Spleen (tissue), 11 donors: ENCODE measurements at regions not wholly inside any gene's neighbourhood (a gene's known extent, or its start where the extent isn't known, plus 50 kb on each side); places are given as distances from the start of the nearest gene placed in this dataset.

Experiments used
- DNase-seq: peaks from one replicate; pipeline ENCODE4 v3.0.0-alpha.2; 2020
- H3K27ac ChIP-seq, 8 donors: fragments of 200-600 bp; sonication (generic) in 7 of 8; 1 replicate in 4 of 8; 2 replicates in 4 of 8; pipeline versions ENCODE4 v1.5.0 to v1.8.0; 2016 to 2021; ENCODE audit warnings: inconsistent platforms in 4 of 8, mild to moderate bottlenecking in 4 of 8, moderate library complexity in 1 of 8
- H3K27me3 ChIP-seq, 7 donors: fragments of 200-600 bp; sonication (generic) in 6 of 7; replicated peaks in 1 of 7; 1 replicate in 4 of 7; 2 replicates in 3 of 7; pipeline versions ENCODE4 v1.5.0 to v1.8.0; 2016 to 2021; ENCODE audit warnings: inconsistent platforms in 3 of 7, mild to moderate bottlenecking in 1 of 7
- H3K36me3 ChIP-seq, 6 donors: fragments of 200-600 bp; sonication (generic) in 5 of 6; 1 replicate in 4 of 6; 2 replicates in 2 of 6; pipeline versions ENCODE4 v1.5.0 to v1.8.0; 2016 to 2021; ENCODE audit warnings: inconsistent platforms in 2 of 6
- H3K4me1 ChIP-seq, 6 donors: fragments of 200-600 bp; sonication (generic) in 5 of 6; 1 replicate in 3 of 6; 2 replicates in 3 of 6; pipeline versions ENCODE4 v1.5.0 to v1.8.0; 2016 to 2021; ENCODE audit warnings: inconsistent platforms in 3 of 6
- H3K4me3 ChIP-seq, 8 donors: fragments of 200-600 bp; sonication (generic) in 7 of 8; 1 replicate in 4 of 8; 2 replicates in 4 of 8; pipeline versions ENCODE4 v1.5.0 to v1.8.0; 2016 to 2021; ENCODE audit warnings: inconsistent platforms in 4 of 8, mild to moderate bottlenecking in 4 of 8, moderate library complexity in 2 of 8
- H3K9me3 ChIP-seq, 8 donors: fragments of 200-600 bp; sonication (generic) in 7 of 8; 1 replicate in 4 of 8; 2 replicates in 4 of 8; pipeline versions ENCODE4 v1.5.0 to v1.8.0; 2016 to 2021; ENCODE audit warnings: inconsistent platforms in 4 of 8
- POLR2A ChIP-seq, 3 donors: fragments of 450-650 bp; IDR thresholded peaks; one replicate each; pipeline ENCODE4 v1.5.1; 2017; ENCODE audit warnings: antibody characterized with exemption in 3 of 3, mild to moderate bottlenecking in 1 of 3
- POLR2AphosphoS5 ChIP-seq, 3 donors: sonication (generic); formaldehyde crosslinking; IDR thresholded peaks; one replicate each; pipeline ENCODE4 v1.5.1; 2017; ENCODE audit warnings: antibody characterized with exemption in 3 of 3
- WGBS, 5 donors: extraction: QIAGEN DNeasy Blood & Tissue Kit in 3 of 5; methylation state at CpG; one replicate each; pipeline versions ENCODE4 v1.1.5 to v1.1.7; 2013 to 2018; 5-methylcytosine and 5-hydroxymethylcytosine counted together
- intact Hi-C: fragments of 100-400 bp; cut with DNase I; formaldehyde crosslinking; loops from one replicate; pipeline ENCODE4 v1.15.0; 2023; ENCODE audit warnings: low total_unique reads
- TF ChIP-seq, protein P1 (sequence below), 11 experiments: fragments of 200-600 bp in 7 of 11; fragments of 450-650 bp in 4 of 11; sonication (generic) in 4 of 11; IDR thresholded peaks in 8 of 11; conservative IDR thresholded peaks in 3 of 11; 1 replicate in 7 of 11; 2 replicates in 4 of 11; pipeline versions ENCODE4 v1.4.0 to v1.8.0; 2016 to 2021; ENCODE audit warnings: antibody characterized with exemption in 11 of 11, inconsistent platforms in 4 of 11, mild to moderate bottlenecking in 1 of 11
- donor health status: healthy with polysubstance abuse.
- donor health status: DM: no; HTN: no; CAD: no; lungs with moderate emphysema.
- donor health status: DM: no; HTN: no; CAD: no.
- donor health status: Bipolar disorder and iron deficiency.
- donor health status: healthy.
- donor health status: DM: no; HTN: no; CAD: no.
- donor health status: DM: yes; HTN: yes; CAD: no.

DNA sequence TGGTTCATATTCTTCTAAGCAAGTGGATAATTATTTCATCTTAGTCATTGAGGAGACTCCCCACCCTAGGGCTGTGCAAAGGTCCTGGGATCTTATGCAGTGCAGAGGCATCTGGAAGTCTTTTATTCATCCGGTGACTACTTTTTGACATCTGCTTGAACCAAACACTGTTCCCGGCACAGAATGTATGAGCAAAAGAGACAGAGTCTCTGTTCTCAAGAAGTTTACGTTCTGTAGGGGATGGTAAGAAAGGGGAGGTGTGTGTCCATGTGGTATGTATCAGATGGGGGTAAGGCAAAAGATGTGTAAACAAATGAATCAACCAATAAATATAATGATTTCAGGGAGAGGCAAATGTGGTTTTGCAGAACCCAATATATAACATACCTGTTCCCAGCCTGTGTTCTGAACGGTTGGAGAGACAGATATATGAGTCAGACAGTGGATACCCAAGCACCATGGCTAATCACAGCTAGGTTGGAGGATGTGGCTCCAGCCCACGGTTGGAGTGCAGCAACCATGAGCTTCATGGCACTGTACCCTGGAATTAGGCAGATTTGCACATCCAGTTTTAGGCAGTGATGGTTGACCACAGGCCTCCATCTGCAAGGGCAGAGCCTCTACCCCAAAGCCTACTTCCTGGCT is 75.1 kb upstream of the CADM1 start:
- Histone ChIP-seq H3K27ac (no peak overlapping the region), H3K27me3 (peaks cover 0 to 4% (median 0%) of the 10 kb centered on the region in 7 donors), H3K4me1 (peaks cover 0 to 7% (median 0%) of the 10 kb centered on the region in 6 donors), H3K4me3 (no peak overlapping the region), H3K9me3 (no peaks in the 10 kb centered on the region), H3K36me3 (no peaks in the 10 kb centered on the region)
- WGBS, 5 donors = 85 to 93% (median 89%) methylated on average over 4 to 5 of the region's 5 CpGs
- TF ChIP-seq POLR2AphosphoS5 (IDR thresholded peaks at IDR 0.05) (no peak), POLR2A (IDR thresholded peaks at IDR 0.05) (no peak)
- TF ChIP-seq, protein P1, sequence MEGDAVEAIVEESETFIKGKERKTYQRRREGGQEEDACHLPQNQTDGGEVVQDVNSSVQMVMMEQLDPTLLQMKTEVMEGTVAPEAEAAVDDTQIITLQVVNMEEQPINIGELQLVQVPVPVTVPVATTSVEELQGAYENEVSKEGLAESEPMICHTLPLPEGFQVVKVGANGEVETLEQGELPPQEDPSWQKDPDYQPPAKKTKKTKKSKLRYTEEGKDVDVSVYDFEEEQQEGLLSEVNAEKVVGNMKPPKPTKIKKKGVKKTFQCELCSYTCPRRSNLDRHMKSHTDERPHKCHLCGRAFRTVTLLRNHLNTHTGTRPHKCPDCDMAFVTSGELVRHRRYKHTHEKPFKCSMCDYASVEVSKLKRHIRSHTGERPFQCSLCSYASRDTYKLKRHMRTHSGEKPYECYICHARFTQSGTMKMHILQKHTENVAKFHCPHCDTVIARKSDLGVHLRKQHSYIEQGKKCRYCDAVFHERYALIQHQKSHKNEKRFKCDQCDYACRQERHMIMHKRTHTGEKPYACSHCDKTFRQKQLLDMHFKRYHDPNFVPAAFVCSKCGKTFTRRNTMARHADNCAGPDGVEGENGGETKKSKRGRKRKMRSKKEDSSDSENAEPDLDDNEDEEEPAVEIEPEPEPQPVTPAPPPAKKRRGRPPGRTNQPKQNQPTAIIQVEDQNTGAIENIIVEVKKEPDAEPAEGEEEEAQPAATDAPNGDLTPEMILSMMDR (IDR thresholded peaks at IDR 0.05 in 8 of 11, conservative IDR thresholded peaks at IDR 0.05 in 3 of 11) = no peak
- intact Hi-C loops = no loop called here
- DNase-seq = no peak

DNA sequence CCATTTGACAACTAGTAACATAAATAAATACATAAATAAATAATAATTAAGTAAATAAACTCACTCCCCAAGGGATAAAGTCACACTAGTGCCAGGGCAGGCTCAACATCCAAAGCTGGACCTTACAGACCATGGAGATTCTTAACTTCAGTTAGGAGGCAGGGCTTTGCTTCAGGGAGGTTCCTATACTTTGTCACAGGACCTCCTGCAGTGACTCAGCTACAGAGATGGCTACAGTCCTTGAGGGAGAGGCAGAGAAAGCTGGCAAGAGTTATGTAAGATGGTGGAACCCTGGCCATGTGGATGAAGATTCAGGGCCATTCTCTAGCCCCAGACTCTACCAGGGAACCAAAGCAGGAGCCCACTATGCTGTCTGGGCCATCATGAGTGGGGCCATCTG is 74.1 kb upstream of the CADM1 start:
- no peak overlapping the region for H3K4me3 ChIP-seq
- intact Hi-C loops = no loop called here
- H3K27me3 ChIP-seq = peaks cover 0 to 4% (median 0%) of the 10 kb centered on the region in 7 donors
- no peak overlapping the region for H3K27ac ChIP-seq
- peaks cover 0 to 7% (median 0%) of the 10 kb centered on the region in 6 donors for H3K4me1 ChIP-seq
- H3K9me3 ChIP-seq = no peaks in the 10 kb centered on the region
- H3K36me3 ChIP-seq = no peaks in the 10 kb centered on the region
- no peak for DNase-seq
- TF ChIP-seq POLR2A (IDR thresholded peaks at IDR 0.05) (no peak), POLR2AphosphoS5 (IDR thresholded peaks at IDR 0.05) (no peak)
- TF ChIP-seq, protein P1 (IDR thresholded peaks at IDR 0.05 in 8 of 11, conservative IDR thresholded peaks at IDR 0.05 in 3 of 11) = no peak

DNA sequence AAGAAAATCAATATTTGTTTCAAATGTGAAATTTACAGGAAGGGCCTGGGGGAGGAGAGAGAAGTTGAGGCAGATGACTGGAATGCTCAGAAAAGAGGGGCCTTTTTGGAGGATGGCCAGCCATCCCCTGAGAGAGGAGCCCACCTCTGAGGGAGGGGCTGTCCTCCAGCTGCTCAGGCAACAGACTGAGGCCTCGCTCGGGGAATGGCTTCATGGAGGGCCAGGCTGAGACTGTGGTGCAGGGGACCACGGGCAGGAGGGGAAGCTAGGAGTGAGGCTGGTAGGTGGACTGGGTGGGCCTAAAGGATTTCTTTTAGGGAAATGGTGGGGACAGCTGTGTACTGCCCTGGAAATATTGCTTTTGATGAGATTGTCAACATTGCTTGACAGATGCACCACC is 73.5 kb upstream of the CADM1 start:
- TF ChIP-seq, protein P1 (IDR thresholded peaks at IDR 0.05 in 8 of 11, conservative IDR thresholded peaks at IDR 0.05 in 3 of 11) = no peak
- TF ChIP-seq POLR2A (IDR thresholded peaks at IDR 0.05) (no peak), POLR2AphosphoS5 (IDR thresholded peaks at IDR 0.05) (no peak)
- peaks cover 0 to 7% (median 0%) of the 10 kb centered on the region in 6 donors for H3K4me1 ChIP-seq
- DNase-seq = no peak
- no peaks in the 10 kb centered on the region for H3K9me3 ChIP-seq
- no peak overlapping the region for H3K4me3 ChIP-seq
- 81 to 87% (median 85%) methylated on average over 3 of the region's 3 CpGs for WGBS, 5 donors
- H3K27ac ChIP-seq = no peak overlapping the region
- intact Hi-C loops = no loop called here
- peaks cover 0 to 4% (median 0%) of the 10 kb centered on the region in 7 donors for H3K27me3 ChIP-seq
- no peaks in the 10 kb centered on the region for H3K36me3 ChIP-seq

DNA sequence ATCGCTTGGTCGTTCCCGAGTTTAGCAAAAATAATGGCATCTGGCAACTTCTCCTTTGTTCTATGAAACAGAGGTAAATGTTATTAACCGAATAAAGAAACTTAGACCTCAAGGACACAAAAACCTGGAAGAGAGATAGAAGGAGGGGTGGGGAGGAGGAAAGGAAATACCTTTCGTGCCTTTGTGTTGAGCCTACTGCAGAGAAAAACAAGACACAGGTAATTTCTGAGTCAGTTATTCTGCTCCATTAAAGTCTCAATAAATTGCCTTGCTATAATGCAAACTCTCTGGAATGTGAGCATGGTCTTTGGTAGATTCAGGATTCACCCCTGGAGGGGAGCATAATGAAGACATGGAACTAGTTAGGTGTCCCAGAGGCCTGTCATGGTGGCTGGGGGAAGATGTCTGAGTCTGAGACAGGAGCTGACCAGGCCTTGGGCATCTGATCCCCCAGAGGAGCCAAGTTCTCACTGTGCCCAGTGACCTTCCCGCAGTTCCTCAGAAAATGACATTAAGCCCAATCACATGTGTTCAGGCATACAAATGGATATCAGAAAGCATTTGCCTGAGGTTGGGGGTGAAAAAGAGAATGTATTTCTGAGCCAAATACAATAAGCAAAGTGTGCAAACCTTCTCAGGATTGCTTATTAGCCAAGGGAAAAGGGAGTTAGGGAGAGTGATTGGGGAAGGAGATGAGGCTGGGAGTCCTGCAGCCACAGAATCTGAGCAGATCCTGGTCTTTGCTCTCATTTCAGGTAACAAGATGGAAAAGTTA is 72.6 kb upstream of the CADM1 start:
- TF ChIP-seq POLR2A (IDR thresholded peaks at IDR 0.05) (no peak), POLR2AphosphoS5 (IDR thresholded peaks at IDR 0.05) (no peak)
- TF ChIP-seq, protein P1 (IDR thresholded peaks at IDR 0.05 in 8 of 11, conservative IDR thresholded peaks at IDR 0.05 in 3 of 11) = no peak

More for the DNA sequence above, 72.6 kb upstream of the CADM1 start:
- Histone ChIP-seq H3K4me3 (no peak overlapping the region), H3K9me3 (no peaks in the 10 kb centered on the region), H3K36me3 (no peaks in the 10 kb centered on the region), H3K4me1 (peaks cover 0 to 7% (median 0%) of the 10 kb centered on the region in 6 donors), H3K27ac (no peak overlapping the region), H3K27me3 (no peaks in the 10 kb centered on the region)
- intact Hi-C loops = no loop called here
- 89 to 94% (median 92%) methylated on average over 6 of the region's 6 CpGs for WGBS, 5 donors
- no peak for DNase-seq
